GM21723 (cell line): ENCODE measurements at regions not wholly inside any gene's neighbourhood (a gene's known extent, or its start where the extent isn't known, plus 50 kb on each side); places are given as distances from the start of the nearest gene placed in this dataset.
"Not testable (repeated sequence)": the region's sequence is repeated elsewhere in the genome, so short reads cannot be mapped to it uniquely, and the experiment has no call there.

Source experiments
- ATAC-seq: cut with Tn5 transposase; IDR thresholded peaks from one replicate; pipeline ENCODE4 v1.9.1; 2021; ENCODE audit warnings: mild to moderate bottlenecking, moderate library complexity; ENCODE audit not compliant: unreplicated experiment

DNA sequence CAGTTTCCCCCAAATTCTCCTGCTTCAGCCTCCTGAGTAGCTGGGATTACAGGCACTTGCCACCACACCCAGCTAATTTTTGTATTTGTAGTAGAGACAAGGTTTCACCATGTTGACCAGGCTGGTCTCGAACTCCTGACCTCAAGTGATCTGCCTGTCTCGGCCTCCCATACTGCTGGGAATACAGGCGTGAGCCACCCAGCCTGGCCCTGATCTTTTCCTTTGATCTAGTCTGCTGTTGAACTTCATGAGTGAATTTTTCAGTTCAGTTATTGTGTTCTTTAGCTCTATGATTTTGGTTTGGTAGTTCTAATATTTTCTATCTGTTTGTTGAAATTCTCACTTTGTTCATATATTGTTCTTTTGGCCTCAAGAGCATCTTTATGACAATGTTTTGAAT lies 83.4 kb upstream of the RAP2C start:
- ATAC-seq, result not testable (repeated sequence)

DNA sequence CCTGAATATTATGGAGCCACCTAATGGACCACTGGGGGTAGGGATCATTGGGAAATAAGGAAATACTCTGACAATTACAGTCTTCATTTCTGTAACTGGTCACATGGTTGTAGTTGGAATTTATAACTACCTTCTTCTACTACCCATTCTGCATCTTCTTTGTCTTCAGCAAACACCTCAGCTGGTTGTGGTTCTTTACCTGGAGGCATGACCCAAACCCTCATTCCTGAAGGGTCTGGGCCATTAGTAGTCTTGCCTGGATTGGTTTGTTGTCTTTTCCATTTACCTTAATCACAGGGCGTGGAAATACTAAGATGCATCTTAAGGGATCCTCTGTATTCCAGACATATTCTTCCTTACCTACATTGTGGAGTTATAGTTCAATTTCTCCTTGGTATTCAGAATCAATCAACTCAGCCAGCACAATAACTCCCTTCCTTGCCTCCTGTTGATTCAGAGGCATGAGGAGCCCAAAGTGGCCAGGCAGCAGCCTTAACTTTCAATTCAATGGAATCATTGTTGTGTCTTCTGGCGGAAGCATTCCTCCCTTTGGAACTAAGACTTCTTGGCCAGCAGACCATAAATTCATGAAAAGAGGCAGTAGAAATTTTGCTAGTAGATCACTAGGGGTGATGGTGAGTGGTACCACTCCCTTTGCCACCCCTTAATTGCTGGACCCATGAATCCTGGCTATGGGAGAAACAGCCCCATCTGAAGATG lies 75.7 kb upstream of the RAP2C start:
- ATAC-seq, result no peak

DNA sequence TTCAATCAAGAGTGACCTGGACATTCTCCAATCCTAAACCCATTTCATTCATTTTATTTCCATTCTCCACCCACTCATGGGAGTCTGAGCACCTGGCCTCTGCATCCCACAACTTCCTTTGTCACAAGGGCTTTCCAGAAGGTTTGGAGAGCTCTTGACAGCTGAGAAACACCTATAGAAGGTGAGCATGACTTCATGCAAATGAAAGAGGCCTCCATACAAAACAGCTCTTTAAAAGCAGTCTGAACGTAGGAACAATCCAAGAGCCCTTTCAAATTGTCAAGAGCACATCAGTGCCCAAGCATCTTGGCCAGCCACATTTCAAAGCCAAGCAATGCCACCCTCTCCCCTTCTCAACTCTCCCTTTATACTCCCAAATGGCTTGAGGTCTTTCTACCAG lies 74.9 kb upstream of the RAP2C start:
- ATAC-seq, result no peak

- peak; percentile 83 for ATAC-seq
Observed at GRCh38 chrX:132292793-132293192, 73.5 kb upstream of the RAP2C start.

DNA sequence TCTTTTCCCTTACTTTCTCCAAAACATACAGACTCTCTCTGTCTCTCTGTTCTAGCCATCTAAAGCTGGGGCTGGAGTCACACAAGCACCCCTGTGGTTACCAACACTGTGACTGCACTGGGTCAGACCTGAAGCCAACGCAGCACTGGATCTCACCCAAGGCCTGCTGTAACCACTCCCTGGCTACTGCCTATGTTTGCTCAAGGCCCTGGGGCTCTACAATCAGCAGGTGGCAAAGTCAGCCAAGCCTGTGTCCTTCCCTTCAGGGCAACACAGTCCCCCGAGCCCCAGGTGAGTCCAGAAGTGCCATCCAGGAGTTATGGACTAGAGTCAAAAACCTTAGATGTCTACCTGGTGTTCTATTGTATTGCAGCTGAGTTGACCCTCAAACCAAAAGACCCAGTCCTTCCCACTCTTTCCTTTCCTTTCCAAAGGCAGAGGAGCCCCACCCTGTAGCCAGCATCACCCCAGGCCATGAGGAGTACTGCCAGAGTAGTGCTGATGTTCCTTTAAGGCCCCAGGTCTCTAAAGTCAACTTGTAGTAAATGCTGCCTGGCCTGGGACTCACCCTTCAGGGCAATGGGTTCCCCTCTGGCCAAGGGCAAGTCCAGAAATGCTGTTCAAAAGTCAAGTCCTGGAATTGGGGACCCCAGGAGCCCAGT lies 58.8 kb upstream of the RAP2C start:
- ATAC-seq, result no peak

- ATAC-seq, result no peak
Observed at GRCh38 chrX:132272826-132273225, 53.6 kb upstream of the RAP2C start.

DNA sequence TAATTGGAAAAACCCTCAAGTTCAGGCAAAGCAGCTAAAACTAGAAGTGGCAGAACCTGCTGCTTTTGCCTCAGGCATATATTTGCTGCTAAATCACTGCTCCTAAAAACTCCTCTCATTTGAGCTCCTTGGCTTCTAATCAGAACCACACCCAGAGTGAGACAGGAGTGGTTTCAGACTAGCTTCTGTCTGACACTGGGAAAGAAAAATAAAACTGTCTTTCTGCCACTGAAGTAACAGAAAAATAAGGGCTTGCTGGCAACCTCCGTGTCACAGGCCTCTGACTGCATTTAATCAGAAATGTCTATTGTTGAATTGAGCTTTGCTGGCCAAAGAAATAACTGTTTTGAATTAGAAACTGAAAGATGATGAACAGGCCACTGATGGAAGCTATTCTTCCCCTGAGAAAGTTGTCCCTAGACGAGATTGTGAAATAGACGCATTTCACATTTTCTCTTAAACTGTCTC lies 52.1 kb upstream of the RAP2C start:
- no peak for ATAC-seq

DNA sequence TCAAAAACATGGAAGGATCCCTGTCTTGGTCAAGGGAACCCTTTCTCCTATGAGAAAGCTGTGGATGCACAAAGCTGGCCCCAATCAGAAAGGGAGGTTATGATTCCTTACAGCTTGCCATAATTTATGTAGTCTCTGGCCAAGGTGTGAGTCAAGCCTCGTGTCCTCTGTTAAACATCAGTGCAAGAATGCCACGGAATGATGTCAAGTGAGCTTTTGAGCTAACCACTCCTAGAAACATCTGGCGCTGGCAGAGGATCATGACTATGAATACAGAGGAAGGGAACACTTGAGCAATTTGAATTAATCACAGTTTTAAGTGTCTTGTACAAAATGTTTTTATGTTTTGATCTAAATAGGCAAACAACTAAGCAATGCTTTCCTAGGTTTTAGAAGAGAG lies 51.5 kb upstream of the RAP2C start:
- no peak for ATAC-seq

GRCh38 chrX:132270021-132270420 lies 50.8 kb upstream of the RAP2C start:
- no peak for ATAC-seq
